ENCODE measurements at regions not wholly inside any gene's neighbourhood (a gene's known extent, or its start where the extent isn't known, plus 50 kb on each side); places are given as distances from the start of the nearest gene placed in this dataset.

- FAIRE-seq (no peak), DNase-seq (ENCODE audit: insufficient read length, low spot score) (no peak)
- no peak for TF ChIP-seq CTCF (IDR thresholded peaks at IDR 0.05; ENCODE audit: insufficient read depth, missing control alignments)
Measured at GRCh38 chr22:49298834-49299750, 528.6 kb downstream of the BRD1 start.

GRCh38 chr22:49297871-49298721, 529.6 kb downstream of the BRD1 start:
- no peak for TF ChIP-seq CTCF (IDR thresholded peaks at IDR 0.05; ENCODE audit: insufficient read depth, missing control alignments)
- FAIRE-seq (no peak), DNase-seq (ENCODE audit: insufficient read length, low spot score) (no peak)

- FAIRE-seq = no peak
- no peak for TF ChIP-seq CTCF (IDR thresholded peaks at IDR 0.05; ENCODE audit: insufficient read depth, missing control alignments)
- DNase-seq (ENCODE audit: insufficient read length, low spot score) = no peak
Measured at GRCh38 chr22:49297286-49297870, 530.3 kb downstream of the BRD1 start.

- no peak for FAIRE-seq
- TF ChIP-seq CTCF (IDR thresholded peaks at IDR 0.05; ENCODE audit: insufficient read depth, missing control alignments) = no peak
- no peak for DNase-seq (ENCODE audit: insufficient read length, low spot score)
Measured at GRCh38 chr22:49296561-49296960, 531.1 kb downstream of the BRD1 start.

- FAIRE-seq (no peak), DNase-seq (ENCODE audit: insufficient read length, low spot score) (no peak)
- no peak for TF ChIP-seq CTCF (IDR thresholded peaks at IDR 0.05; ENCODE audit: insufficient read depth, missing control alignments)
Measured at GRCh38 chr22:49295851-49296560, 531.7 kb downstream of the BRD1 start.

GRCh38 chr22:49295465-49295743, 532.3 kb downstream of the BRD1 start:
- no peak for TF ChIP-seq CTCF (IDR thresholded peaks at IDR 0.05; ENCODE audit: insufficient read depth, missing control alignments)
- FAIRE-seq (no peak), DNase-seq (ENCODE audit: insufficient read length, low spot score) (no peak)

Data from D721Med (cell line).